ENCODE measurements at regions not wholly inside any gene's neighbourhood (a gene's known extent, or its start where the extent isn't known, plus 50 kb on each side); places are given as distances from the start of the nearest gene placed in this dataset.

DNA sequence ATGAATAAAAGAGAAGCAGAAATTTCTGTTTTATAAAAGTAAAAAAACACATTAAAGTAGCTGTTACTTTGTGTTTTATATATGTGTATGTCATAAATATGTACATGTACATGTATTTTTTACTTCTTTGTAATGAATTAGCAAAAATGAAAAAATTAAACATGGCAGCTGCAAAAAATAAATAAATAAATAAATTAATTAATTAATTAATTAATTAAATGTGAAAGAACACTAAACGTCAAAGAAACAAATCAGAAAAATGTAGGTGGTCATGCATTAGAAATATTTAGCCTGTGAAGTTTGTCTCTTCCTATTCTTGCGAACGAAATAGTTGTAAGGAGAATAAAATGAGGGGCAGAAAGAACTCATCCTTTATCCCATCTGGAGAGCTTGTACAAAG lies 357.0 kb downstream of the ZIC4 start:
- no peak for TF ChIP-seq EZH2 (IDR thresholded peaks at IDR 0.05; ENCODE audit: insufficient read depth, poor library complexity, severe bottlenecking)
- TF ChIP-seq EZH2phosphoT487 (IDR thresholded peaks at IDR 0.05; ENCODE audit: insufficient read depth, low read depth): no peak
